ENCODE measurements at regions not wholly inside any gene's neighbourhood (a gene's known extent, or its start where the extent isn't known, plus 50 kb on each side); places are given as distances from the start of the nearest gene placed in this dataset.

- no peaks in the 10 kb centered on the region for H3K79me2 ChIP-seq (ENCODE audit: insufficient read depth, low read depth, low read length)
- no peak overlapping the region for H3K27ac ChIP-seq (ENCODE audit: low read depth, low read length, poor library complexity, severe bottlenecking)
- no peaks in the 10 kb centered on the region for H3K36me3 ChIP-seq (ENCODE audit: insufficient read depth, low read length)
- CTCF ChIA-PET (ENCODE audit: unreplicated experiment): no interaction called here
- no TSS peak for BruUV-seq (replicated peaks)
- H3K4me2 ChIP-seq (ENCODE audit: low read length): no peak overlapping the region
- intact Hi-C loops (cut with micrococcal nuclease; ENCODE audit: unreplicated experiment): no loop called here
- H3K9me3 ChIP-seq (ENCODE audit: low read length): no peaks in the 10 kb centered on the region
- no peak overlapping the region for H2AFZ ChIP-seq (ENCODE audit: low read length)
- H3K9me2 ChIP-seq (ENCODE audit: insufficient read depth, low read length): no peaks in the 10 kb centered on the region
- POLR2A ChIA-PET: interaction anchor here (0.5 to 1.2 kb wide), 2 partner anchors 12 to 478 kb away, joined by 3 read pairs; no protein-coding TSS in a partner anchor
- H3K4me1 ChIP-seq (ENCODE audit: insufficient read depth, low read length, poor library complexity, severe bottlenecking): peaks cover 3% of the 10 kb centered on the region
- no peak overlapping the region for H3K4me3 ChIP-seq (ENCODE audit: low read depth, low read length, poor library complexity, severe bottlenecking)
- H4K20me1 ChIP-seq (ENCODE audit: insufficient read depth, low read length): no peaks in the 10 kb centered on the region
- no peak for TF ChIP-seq CTCF (conservative IDR thresholded peaks at IDR 0.05; ENCODE audit: low read length)
- TF ChIP-seq EZH2phosphoT487 (IDR thresholded peaks at IDR 0.05; ENCODE audit: borderline replicate concordance, low read depth, low read length): no peak
- no peak for DNase-seq (ENCODE audit: low spot score)
These were observed 176.5 kb downstream of the SNX18 start for GRCh38 chr5:54693936-54694657.

- H2AFZ ChIP-seq (ENCODE audit: low read length): peak overlapping the region; percentile 64; the same call in 1 of the 2 replicates
- BruUV-seq (replicated peaks): no TSS peak
These were observed 175.1 kb downstream of the SNX18 start for GRCh38 chr5:54692631-54693030.

More at GRCh38 chr5:54692631-54693030, 175.1 kb downstream of the SNX18 start:
- ChIA-PET POLR2A (interaction anchor here (0.7 kb wide), 1 partner anchor 38 kb away, joined by 3 read pairs; no protein-coding TSS in a partner anchor), CTCF (ENCODE audit: unreplicated experiment) (no interaction called here)
- no peak for TF ChIP-seq CTCF (conservative IDR thresholded peaks at IDR 0.05; ENCODE audit: low read length)
- no peak for TF ChIP-seq EZH2phosphoT487 (IDR thresholded peaks at IDR 0.05; ENCODE audit: borderline replicate concordance, low read depth, low read length)
- no peaks in the 10 kb centered on the region for H3K36me3 ChIP-seq (ENCODE audit: insufficient read depth, low read length)
- intact Hi-C loops (cut with micrococcal nuclease; ENCODE audit: unreplicated experiment): no loop called here
- H3K4me2 ChIP-seq (ENCODE audit: low read length): no peak overlapping the region
- no peak overlapping the region for H3K4me3 ChIP-seq (ENCODE audit: low read depth, low read length, poor library complexity, severe bottlenecking)
- no peaks in the 10 kb centered on the region for H3K9me3 ChIP-seq (ENCODE audit: low read length)
- peaks cover 3% of the 10 kb centered on the region for H3K4me1 ChIP-seq (ENCODE audit: insufficient read depth, low read length, poor library complexity, severe bottlenecking)
- no peak overlapping the region for H3K27ac ChIP-seq (ENCODE audit: low read depth, low read length, poor library complexity, severe bottlenecking)
- H3K9me2 ChIP-seq (ENCODE audit: insufficient read depth, low read length): no peaks in the 10 kb centered on the region
- DNase-seq (ENCODE audit: low spot score): no peak
- no peaks in the 10 kb centered on the region for H3K79me2 ChIP-seq (ENCODE audit: insufficient read depth, low read depth, low read length)
- no peaks in the 10 kb centered on the region for H4K20me1 ChIP-seq (ENCODE audit: insufficient read depth, low read length)
